Thoracic aorta (tissue), 2 donors: ENCODE measurements at regions not wholly inside any gene's neighbourhood (a gene's known extent, or its start where the extent isn't known, plus 50 kb on each side); places are given as distances from the start of the nearest gene placed in this dataset.

Experiments used
- ATAC-seq: fragments of 150-250 bp; one replicate; pipeline ENCODE4 v1.8.0; 2017; ENCODE audit warnings: low read depth; ENCODE audit not compliant: insufficient number of reproducible peaks, low FRiP score
- DNase-seq: peaks from one replicate; pipeline ENCODE4 v3.0.0-alpha.2; 2020; ENCODE audit warnings: low spot score
- H3K27ac ChIP-seq, 2 donors: fragments of 200-600 bp; sonication (generic); 1 replicate in 1 of 2; 2 replicates in 1 of 2; pipeline ENCODE4 v1.5.1; 2016; ENCODE audit warnings: mild to moderate bottlenecking in 2 of 2, moderate library complexity in 2 of 2
- H3K27me3 ChIP-seq: fragments of 200-600 bp; sonication (generic); replicated peaks from 2 replicates; pipeline ENCODE4 v1.6.0; 2016; ENCODE audit warnings: mild to moderate bottlenecking; ENCODE audit not compliant: insufficient read depth
- H3K36me3 ChIP-seq: fragments of 200-600 bp; sonication (generic); one replicate; pipeline ENCODE4 v1.5.1; 2016
- H3K4me1 ChIP-seq, 2 donors: fragments of 200-600 bp; sonication (generic); 1 replicate in 1 of 2; 2 replicates in 1 of 2; pipeline versions ENCODE4 v1.5.1 to v1.6.0; 2016; ENCODE audit warnings: low read depth in 2 of 2, mild to moderate bottlenecking in 1 of 2; ENCODE audit not compliant: control insufficient read depth in 1 of 2
- H3K4me3 ChIP-seq: fragments of 200-600 bp; sonication (generic); 2 replicates; pipeline ENCODE4 v1.5.1; 2016; ENCODE audit warnings: mild to moderate bottlenecking
- H3K9me3 ChIP-seq: fragments of 200-600 bp; sonication (generic); 2 replicates; pipeline ENCODE4 v1.5.1; 2016
- TF ChIP-seq, protein P1 (sequence below): fragments of 200-600 bp; sonication (generic); IDR thresholded peaks from one replicate; pipeline ENCODE4 v1.5.1; 2019; ENCODE audit warnings: antibody characterized with exemption

GRCh38 chr4:60209588-60209987 is 990.5 kb upstream of the ADGRL3 start:
- no peaks in the 10 kb centered on the region for H3K27me3 ChIP-seq
- H3K36me3 ChIP-seq = no peaks in the 10 kb centered on the region
- H3K4me3 ChIP-seq = no peak overlapping the region
- H3K9me3 ChIP-seq = no peaks in the 10 kb centered on the region
- no peaks in the 10 kb centered on the region for H3K4me1 ChIP-seq
- DNase-seq (no peak), ATAC-seq (no peak)
- no peak overlapping the region for H3K27ac ChIP-seq
- TF ChIP-seq, protein P1, sequence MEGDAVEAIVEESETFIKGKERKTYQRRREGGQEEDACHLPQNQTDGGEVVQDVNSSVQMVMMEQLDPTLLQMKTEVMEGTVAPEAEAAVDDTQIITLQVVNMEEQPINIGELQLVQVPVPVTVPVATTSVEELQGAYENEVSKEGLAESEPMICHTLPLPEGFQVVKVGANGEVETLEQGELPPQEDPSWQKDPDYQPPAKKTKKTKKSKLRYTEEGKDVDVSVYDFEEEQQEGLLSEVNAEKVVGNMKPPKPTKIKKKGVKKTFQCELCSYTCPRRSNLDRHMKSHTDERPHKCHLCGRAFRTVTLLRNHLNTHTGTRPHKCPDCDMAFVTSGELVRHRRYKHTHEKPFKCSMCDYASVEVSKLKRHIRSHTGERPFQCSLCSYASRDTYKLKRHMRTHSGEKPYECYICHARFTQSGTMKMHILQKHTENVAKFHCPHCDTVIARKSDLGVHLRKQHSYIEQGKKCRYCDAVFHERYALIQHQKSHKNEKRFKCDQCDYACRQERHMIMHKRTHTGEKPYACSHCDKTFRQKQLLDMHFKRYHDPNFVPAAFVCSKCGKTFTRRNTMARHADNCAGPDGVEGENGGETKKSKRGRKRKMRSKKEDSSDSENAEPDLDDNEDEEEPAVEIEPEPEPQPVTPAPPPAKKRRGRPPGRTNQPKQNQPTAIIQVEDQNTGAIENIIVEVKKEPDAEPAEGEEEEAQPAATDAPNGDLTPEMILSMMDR = no peak

DNA sequence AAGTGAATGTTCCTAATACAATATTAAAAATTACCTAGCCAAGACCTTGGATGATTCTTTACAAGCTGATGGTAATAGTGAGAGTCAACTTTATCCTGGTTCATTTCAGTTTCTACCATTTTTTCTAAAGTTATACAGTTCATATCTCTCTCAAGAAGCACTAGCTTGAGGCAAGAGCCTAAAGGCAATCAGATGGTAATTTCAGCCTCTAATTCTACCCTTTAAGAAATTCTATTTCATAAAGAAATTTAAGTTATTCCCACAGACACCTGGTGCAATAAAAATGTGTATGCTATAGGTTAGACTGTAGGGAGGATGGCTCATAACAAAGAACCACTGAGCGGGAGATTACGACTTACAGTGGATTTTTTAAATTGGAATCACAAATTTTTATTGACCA is 984.2 kb upstream of the ADGRL3 start:
- ATAC-seq (no peak), DNase-seq (no peak)
- no peaks in the 10 kb centered on the region for H3K27me3 ChIP-seq
- no peaks in the 10 kb centered on the region for H3K9me3 ChIP-seq
- no peaks in the 10 kb centered on the region for H3K4me1 ChIP-seq
- TF ChIP-seq, protein P1 = no peak
- H3K4me3 ChIP-seq = no peak overlapping the region
- H3K27ac ChIP-seq = no peak overlapping the region
- H3K36me3 ChIP-seq = no peaks in the 10 kb centered on the region

- no peaks in the 10 kb centered on the region for H3K27me3 ChIP-seq
- no peak overlapping the region for H3K27ac ChIP-seq
- no peak for ATAC-seq
- no peaks in the 10 kb centered on the region for H3K4me1 ChIP-seq
- DNase-seq = no peak
- no peaks in the 10 kb centered on the region for H3K9me3 ChIP-seq
- no peaks in the 10 kb centered on the region for H3K36me3 ChIP-seq
- TF ChIP-seq, protein P1 = no peak
- no peak overlapping the region for H3K4me3 ChIP-seq
Observed at GRCh38 chr4:60216752-60217151, 983.4 kb upstream of the ADGRL3 start.

DNA sequence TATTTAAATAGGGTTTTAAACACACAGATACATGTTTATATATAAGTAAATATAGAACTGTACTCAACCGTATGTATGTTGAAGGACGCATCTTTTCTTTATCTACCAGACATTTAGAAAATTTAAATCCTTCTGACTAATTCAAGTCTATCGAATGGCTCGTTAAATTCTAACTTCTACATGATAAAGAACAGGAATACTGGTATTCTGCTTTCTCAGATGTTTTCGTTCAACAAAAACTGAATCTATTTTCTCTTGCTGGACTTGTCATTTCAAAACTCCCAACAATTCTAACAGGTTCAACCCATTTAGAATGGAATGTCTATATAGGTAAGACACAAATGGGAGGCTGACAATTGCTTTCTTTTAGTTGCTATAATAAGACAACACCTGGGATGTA is 978.3 kb upstream of the ADGRL3 start:
- TF ChIP-seq, protein P1 = no peak
- DNase-seq = no peak
- H3K36me3 ChIP-seq = no peaks in the 10 kb centered on the region
- H3K27ac ChIP-seq = no peak overlapping the region
- peaks cover 5 to 13% of the 10 kb centered on the region in 2 donors for H3K4me1 ChIP-seq
- H3K9me3 ChIP-seq = no peaks in the 10 kb centered on the region
- H3K27me3 ChIP-seq = no peaks in the 10 kb centered on the region
- H3K4me3 ChIP-seq = no peak overlapping the region
- ATAC-seq = no peak

GRCh38 chr4:60223208-60223923 is 976.8 kb upstream of the ADGRL3 start:
- ATAC-seq = no peak
- no peaks in the 10 kb centered on the region for H3K27me3 ChIP-seq
- TF ChIP-seq, protein P1 = no peak
- H3K36me3 ChIP-seq = no peaks in the 10 kb centered on the region
- H3K27ac ChIP-seq = no peak overlapping the region
- H3K9me3 ChIP-seq = no peaks in the 10 kb centered on the region
- H3K4me3 ChIP-seq = no peak overlapping the region
- peaks cover 5 to 13% of the 10 kb centered on the region in 2 donors for H3K4me1 ChIP-seq
- no peak for DNase-seq
